Occipital lobe (tissue), 1 donor: ENCODE measurements at regions not wholly inside any gene's neighbourhood (a gene's known extent, or its start where the extent isn't known, plus 50 kb on each side); places are given as distances from the start of the nearest gene placed in this dataset.
A peak's percentile ranks its signal among the peaks of the same experiment; 100 is the strongest.

Experiments
- DNase-seq: peaks from one replicate; lab custom pipeline; 2025; lab: John Stamatoyannopoulos, UW

GRCh38 chr4:138964716-138965426, 50.7 kb upstream of the NOCT start:
- no peak for DNase-seq

- no peak for DNase-seq
Measured at GRCh38 chr4:138963412-138963811, 52.2 kb upstream of the NOCT start.

- DNase-seq, result no peak
Measured at GRCh38 chr4:138961664-138962063, 53.9 kb upstream of the NOCT start.

GRCh38 chr4:138961129-138961528, 54.5 kb upstream of the NOCT start:
- no peak for DNase-seq

DNA sequence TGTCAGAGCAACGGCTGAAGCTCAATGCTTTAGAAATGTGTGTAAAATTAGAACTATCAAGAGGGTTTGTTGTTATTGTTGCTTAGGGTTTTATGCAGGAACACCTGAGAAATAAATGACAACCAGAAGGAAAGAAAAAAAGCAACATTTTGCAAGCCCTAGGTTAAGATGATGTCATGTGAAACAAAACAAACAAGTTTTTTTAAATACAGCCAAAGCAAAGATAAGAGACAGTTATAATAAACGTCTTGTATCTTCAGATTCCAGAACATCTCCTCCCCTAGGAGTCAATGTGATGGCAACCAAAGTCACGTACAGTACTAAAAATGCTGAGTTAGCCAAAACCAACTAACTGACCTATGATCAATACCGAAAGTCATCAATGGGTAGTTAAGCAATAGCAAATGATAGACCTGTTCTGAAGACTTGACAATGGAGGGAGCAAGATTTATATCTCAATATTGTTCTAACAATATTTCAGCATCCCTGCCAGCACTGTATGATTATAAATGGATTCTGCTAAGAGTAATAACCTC, 55.3 kb upstream of the NOCT start:
- no peak for DNase-seq

- peak; percentile 61 for DNase-seq
Measured at GRCh38 chr4:138959097-138959815, 56.3 kb upstream of the NOCT start.

- no peak for DNase-seq
Measured at GRCh38 chr4:138958519-138958918, 57.1 kb upstream of the NOCT start.

- DNase-seq, result no peak
Measured at GRCh38 chr4:138957302-138957701, 58.3 kb upstream of the NOCT start.

DNA sequence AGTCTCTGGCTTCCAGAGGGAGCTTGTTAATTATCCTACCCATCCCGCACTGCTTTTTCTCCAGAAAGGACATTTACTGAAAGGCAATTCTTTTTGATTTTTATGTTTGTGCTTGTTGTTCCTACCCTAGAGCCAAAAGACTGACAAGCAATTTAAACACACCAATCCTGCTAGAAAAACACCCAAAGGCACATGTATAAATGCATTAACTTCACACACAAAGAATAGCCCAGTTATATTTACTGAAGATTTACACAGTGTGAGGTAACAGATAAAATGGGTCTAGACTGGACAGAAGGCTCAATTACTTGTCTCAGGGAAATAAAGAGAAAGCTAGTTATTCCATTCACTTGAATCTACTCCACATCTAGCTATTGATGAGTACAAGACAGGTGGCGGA, 61.2 kb upstream of the NOCT start:
- DNase-seq, result no peak

DNA sequence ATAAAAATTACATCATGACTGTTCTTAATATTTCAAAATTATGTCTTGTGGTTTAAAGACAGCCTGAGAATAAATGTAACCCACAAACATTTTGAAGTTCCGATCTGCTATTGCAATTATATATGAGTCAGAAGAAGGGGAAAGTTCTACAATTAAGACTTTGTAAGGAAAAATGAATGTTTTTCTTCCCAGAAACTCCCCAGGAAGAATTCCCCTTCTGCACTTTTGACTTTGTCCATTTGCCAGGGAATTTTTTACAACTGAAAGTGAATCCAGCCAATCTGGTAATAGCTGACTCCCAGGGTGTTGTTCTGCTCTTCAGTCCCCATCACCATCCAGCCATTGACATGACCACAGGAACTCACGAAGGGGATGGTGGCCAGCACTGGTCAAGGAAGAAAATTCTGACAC, 61.6 kb upstream of the NOCT start:
- DNase-seq, result no peak

DNA sequence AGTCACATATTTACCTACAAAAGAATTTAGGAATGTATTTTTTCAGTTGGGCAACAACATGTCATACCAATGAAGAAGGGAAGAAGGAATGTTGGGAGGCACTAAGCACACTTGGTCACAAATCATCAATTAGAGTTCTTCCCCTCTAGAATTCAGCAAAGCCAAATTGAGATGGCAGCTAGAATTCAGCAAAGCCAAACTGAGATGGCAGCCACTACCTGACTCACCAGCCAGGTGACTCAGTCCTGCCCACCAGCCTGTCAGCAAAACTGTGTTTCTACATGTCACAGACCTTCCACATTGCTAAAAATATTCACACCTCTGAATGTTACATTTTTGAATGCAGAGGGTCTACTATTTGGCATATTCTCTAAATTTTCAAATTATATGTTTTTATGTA, 63.2 kb upstream of the NOCT start:
- no peak for DNase-seq

DNA sequence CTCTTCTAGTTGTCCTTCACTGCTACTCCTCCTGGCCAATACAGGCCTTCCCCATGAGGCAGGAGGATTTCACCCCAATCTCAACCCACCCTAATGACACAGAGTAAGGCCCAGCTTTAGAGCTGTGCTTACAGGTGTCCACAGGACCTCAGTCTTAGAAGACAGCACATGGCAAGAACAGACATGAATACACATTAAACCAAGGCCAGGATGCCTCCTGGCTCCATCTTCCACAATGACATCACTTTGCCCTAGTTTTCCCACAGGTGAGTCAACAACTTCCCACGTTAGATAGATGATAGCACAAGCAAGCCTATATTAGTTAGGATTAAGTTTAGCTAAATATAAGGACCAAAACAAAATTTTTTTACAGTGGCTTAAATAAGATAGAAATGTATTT, 63.8 kb upstream of the NOCT start:
- no peak for DNase-seq

DNA sequence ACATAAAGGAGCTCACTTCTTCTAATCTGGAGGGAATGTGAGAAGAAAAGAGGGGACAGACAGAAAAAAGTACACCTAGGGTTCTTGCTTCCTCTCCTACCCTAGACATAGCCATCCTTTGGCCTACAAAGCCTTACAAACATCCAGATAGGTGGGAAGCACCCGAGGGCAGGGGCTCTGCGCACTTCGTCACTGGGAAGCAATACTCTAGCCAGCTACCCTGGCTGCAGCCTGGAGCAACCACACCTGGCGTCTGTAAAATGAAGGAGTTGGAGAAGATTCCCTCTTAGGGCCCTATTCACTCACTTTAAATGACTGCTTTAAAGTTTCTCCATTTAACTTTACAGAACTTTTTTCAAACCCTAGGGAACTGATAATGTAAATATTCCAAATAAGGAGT, 65.7 kb upstream of the NOCT start:
- DNase-seq, result no peak

- DNase-seq, result no peak
Measured at GRCh38 chr4:138948918-138949317, 66.7 kb upstream of the NOCT start.

DNA sequence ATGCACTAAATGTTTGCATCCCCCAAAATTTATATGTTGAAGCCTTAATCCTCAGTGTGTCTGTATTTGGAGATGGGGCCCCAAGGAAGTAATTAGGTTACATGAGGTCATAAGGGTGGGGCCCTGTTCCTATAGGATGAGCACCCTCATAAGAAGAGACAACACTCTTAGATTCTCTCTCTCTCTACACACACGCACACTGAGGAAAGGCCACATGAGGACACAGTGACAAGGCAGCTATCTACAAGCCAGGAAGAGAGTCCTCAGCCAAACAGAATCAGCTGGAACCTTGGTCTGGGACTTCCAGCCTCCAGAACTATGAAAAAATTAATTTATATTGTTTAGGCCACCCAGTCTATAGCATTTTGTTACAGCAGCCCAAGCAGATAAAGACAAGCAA, 69.3 kb upstream of the NOCT start:
- DNase-seq, result no peak

DNA sequence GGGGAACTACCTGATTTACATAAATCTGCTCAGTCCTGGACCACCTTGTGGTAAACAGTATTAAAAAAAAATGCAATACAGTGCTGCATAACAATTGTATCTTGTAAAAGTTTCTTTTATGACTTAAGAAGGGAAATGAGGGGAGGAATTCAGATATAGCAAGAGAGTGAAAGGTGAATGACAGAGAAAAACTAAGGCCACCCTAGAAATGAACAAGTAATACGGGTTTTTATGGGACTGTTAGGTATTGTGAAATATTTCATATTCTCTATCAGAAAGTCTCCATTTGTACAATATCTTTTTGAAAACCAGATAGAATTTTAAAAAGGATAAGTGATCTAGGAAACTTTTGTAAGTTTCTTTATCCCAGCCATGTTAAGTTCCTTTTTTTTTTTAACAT, 69.7 kb upstream of the NOCT start:
- DNase-seq, result no peak

GRCh38 chr4:138945401-138945800, 70.2 kb upstream of the NOCT start:
- DNase-seq, result no peak

- no peak for DNase-seq
Measured at GRCh38 chr4:138943893-138944292, 71.7 kb upstream of the NOCT start.

DNA sequence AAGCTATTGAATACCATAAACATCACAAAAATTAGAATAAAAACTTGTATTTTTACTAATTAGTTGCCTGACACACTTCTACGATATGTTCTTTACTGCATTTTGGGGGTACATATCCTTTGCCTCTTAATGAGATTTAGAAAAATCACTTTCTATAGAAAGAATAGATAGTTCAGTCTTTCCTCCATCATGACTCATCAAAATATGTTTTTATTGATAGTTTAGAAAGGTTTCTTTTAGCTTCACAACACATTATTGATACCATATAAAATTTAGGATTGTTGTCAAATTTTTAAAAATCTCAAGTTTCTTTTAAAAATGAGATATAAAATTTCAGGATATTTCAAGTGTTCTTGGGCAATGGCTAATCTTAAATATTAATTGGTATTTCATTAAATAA, 74.5 kb upstream of the NOCT start:
- DNase-seq, result no peak

- DNase-seq, result no peak
Measured at GRCh38 chr4:138939960-138940359, 75.6 kb upstream of the NOCT start.

DNA sequence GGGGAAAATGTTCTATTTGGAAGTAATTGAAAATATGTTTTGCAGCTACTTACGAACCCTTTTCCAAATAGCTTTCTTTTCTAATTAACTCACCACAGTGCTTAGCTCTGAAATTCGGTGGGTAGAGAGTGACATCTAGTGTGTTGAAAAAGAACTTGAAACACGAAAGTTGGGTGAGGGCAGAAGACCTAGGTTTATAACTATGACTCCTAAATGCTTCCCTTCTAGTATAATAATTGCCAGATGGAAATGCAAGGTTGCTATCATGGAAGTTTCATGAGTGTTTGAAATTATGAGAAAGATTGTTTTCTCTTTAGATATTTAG, 77.3 kb upstream of the NOCT start:
- no peak for DNase-seq

DNA sequence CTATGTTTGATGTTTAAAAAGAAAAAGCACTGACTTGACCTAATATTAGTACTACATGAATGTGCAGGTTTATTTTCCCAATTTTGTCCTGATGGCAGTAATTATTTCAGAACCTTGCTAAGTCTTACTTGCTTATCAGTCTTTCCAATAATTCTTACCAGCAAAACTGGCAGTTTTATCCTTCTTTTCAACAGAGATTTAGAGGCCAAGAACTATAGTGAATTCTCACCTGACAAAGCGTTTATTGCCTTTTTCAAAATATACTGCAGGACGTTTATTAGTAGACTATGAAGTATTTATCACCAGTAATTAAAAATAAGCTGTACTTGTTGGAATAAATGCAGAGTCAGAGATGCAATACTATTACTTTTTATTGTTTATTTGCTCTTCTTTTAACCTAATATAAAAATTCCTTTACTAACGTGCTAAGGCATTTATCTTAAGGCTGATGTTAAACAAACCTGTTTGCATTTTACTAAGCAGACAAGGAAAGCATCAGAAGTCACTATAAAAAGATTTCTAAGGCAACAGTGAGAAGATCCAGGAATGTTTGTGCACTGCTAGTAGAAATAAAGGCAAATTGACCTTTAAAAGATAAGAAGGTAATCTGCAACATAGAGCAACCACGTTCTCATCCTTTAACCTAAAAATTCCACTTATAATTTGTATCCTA, 80.3 kb upstream of the NOCT start:
- no peak for DNase-seq

DNA sequence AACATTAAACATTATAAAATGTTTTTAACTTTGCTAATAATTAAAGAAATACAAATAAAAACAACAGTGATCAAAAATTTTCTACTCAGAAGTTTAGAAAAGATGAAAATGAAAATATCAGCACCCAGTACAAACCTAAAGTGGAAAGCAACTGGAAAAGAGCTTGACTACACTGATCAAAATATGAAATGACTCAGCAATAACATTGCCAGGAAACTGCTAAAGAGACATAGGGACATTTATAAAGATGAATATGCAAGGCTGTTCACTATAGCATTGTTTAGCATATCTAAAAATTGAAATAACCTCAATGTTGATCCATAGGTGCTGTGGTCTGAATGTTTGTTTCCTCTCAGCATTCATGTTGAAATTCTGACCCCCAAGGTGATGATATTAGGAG, 88.5 kb upstream of the NOCT start:
- DNase-seq, result no peak
